HUDEP-2 (cell line): ENCODE measurements at regions not wholly inside any gene's neighbourhood (a gene's known extent, or its start where the extent isn't known, plus 50 kb on each side); places are given as distances from the start of the nearest gene placed in this dataset.

Experiments
- DNase-seq, 76 experiments: peaks; one replicate each; lab custom pipeline; 2025; ENCODE audit not compliant: unreplicated experiment in 76 of 76; lab: John Stamatoyannopoulos, UW

DNA sequence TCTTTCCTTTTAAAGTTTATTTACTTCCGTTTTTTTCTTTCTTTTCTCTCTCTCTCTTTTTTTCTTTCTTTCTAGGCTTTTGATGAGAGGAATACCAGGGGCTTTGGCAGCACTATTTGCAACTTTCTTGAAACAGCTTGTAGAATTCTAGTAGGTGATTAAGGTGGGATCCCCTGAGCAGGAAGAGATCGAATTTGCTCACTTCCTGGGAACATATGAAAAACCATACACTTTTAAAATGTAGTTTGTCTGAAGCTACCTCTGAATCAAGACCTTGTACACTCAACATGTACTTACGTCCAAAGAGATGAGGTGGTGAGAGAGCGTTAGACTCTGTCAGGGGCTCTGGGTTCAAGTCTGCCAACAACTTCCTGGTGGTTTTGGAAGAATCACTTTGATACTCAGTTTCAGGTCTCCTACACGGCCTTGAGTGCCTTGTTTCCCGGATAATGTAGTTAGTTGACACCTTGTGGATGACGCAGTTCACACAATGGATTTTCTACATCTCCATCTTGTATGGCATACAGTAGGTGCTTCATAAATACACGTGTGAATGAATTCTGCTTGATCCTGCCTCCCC is 229.1 kb downstream of the MYCN start:
- no peak for DNase-seq

DNA sequence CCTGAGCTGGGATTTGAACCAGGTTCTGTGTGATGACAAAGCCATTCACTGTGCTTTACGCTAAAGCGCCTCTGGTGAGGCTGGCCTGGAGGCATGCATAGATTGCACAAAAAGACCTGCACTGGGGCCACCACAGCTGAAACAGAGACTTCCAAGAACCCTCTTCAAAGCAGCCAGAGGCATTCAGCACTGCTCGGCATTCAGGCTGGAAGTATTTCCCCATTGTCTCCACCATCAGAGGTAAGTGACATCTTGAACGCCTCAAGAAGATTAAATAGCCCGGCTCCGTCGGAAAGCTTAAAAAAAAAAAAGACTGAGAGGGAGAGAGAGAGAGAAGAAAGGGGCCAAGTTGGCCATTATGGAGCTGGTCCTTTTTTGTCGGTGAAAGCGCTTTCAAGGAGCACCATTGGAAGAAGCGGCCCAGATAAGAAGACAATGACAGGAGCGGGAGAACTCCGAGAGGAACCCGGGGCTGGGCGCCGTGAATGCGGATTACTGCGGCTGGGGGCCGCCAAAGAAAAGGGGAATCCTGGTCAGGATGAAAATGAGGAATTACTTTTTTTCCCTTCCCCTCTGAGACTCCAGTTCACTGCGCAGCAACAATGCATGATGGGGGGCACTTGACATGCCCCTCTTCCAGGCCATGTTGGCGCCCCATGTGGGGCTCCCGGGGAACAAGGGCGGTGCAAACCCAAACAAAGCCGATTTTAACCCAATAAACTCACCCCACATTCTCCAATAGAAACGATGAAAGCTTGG is 228.3 kb downstream of the MYCN start:
- no peak for DNase-seq

GRCh38 chr2:16167870-16168426 is 227.6 kb downstream of the MYCN start:
- no peak for DNase-seq

GRCh38 chr2:16167451-16167861 is 227.1 kb downstream of the MYCN start:
- no peak for DNase-seq

GRCh38 chr2:16166327-16166981 is 226.1 kb downstream of the MYCN start:
- DNase-seq = no peak

DNA sequence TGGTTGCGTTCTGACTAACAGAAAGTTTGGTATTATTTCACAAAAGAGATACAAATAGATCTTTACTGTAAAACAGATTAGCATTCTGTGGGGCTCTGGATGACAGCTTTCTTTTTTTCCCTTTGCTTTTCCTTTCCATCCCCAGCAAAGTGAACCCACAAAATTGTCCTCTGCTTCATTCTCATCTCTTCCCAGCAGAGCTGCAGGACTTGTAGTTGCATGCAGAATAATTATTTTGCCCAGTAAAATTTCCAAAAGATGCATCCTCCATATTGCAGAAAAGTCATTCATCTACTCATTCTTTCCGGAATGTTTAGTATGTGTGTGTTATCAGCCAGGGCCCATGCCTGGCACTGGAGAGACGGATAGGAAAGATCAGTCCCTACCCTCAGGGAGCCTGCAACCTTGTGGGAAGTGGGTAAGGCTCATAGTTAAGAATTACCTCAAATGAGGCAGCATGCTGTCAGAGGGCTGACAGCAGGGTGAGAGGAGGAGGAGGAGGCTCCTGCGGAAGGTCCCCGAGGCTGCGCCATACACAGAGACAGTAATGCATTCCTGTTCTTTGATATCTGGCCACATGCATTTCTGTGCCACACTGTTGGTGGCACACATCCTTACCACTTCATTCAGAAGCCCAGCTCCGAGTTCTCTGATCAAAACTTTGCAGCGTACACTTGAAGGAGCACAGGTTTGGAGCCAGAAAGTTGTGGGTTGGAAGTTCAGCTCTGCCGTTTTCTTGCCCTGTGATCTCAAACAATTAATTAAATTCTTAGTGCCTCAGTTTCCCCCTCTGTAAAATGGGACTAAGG is 225.4 kb downstream of the MYCN start:
- no peak for DNase-seq

- DNase-seq = no peak
These were observed 222.2 kb downstream of the MYCN start for GRCh38 chr2:16162491-16163040.

GRCh38 chr2:16161768-16162490 is 221.6 kb downstream of the MYCN start:
- no peak for DNase-seq

GRCh38 chr2:16161085-16161565 is 220.8 kb downstream of the MYCN start:
- DNase-seq = no peak

DNA sequence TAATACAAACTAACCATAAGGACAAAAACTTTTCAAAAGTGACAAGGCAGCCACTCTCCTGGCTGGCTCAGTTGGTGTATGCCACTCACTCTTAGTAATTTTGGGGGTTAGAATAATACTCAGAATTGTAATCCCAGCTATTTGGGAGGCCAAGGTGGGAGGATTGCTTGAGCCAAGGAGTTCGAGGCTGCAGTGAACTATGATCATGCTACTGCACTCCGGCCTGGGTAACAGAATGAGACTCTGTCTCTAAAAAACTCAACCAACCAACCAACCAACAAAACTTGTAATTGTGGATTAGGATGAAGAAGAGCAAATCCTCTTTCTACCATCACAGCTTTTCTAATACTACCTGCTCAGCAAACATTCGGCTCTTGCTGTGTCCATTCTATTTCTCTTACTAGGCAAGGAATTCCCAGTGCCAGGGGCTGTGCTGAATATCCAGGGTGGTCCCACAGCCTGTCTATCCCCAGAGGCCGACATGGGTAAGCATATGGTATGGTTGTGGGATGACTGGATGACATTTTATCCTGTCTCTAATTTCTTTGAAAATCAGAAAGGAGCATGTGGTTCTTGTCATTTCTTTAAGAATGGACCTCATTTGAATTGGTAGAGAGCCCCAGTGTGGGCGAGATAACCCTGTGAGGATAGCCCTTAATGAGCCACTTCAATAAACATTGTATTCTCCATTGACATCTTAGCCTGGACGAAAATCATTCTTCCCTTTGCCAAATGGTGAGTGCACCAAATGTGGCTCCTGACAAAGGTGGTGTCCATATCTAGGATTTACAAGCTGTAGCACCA is 220.1 kb downstream of the MYCN start:
- no peak for DNase-seq

DNA sequence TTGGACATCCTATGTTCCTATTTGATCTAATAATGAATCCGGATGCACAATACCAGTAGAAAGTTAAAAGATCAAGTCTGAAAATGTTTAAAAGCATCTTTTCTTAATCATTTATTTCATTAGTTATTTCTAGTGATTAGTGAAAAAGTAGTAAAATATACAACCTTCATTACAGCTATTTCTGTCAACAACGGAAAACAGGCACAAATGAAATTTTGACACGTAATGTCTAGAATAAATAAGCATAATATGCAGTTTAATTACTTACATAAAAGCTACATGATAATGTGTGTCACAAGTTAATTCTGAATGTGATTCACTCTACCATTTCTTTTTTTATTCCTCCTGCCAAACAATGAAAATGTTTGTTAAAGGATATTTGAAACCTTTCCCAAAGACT is 216.1 kb downstream of the MYCN start:
- no peak for DNase-seq

GRCh38 chr2:16155766-16156165 is 215.4 kb downstream of the MYCN start:
- DNase-seq = no peak

DNA sequence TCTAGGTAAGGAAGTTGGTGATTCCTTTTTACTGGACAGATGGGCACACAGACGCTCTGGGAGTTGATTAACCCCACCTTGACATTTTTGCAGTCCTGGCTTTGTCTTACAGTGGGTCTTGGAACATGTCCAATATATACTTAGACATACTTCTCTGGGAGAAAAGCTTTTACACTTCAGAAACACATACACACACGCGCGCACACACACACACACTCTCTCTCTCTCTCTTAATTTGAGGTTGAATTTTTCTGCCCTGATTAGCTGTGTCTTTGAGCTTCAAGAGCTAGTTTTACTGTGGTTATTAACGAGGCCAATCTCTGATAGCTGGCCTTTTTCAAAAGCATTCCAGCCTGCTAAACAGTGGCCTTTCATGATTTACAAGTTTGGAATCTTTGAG is 215.0 kb downstream of the MYCN start:
- DNase-seq = no peak

- no peak for DNase-seq
These were observed 214.3 kb downstream of the MYCN start for GRCh38 chr2:16154501-16155280.

DNA sequence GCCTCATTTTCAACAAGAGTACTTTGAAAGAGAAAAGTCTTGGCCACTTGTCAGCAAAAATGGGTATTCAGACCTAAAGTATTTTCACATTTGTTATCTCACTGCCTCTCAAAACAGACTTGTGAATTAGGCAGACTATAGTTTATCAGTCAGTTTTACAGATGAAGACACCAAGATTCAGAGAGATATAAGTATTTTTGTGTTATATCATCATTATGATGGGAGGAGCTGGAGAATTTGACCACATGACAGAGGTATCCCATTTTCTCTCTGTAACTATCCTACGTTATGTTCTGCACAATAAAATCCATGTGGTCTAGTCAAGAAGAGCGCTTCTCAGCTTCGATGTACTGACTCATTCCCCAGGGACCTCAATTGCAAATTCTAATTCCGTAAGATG is 213.7 kb downstream of the MYCN start:
- DNase-seq = no peak

DNA sequence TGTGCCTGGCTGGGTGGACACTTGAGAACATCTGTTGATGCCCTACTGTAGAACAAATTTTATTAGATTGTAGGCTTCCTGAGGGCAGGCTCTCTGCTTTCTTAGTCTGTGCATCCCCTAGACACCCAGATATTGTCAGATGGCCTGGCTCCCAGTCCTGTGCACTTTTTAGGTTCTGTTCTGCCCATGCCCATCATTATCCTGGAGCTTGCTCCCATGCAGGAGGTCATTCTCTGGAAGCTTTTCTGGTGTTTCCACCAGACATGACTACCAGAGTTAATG is 213.3 kb downstream of the MYCN start:
- DNase-seq = no peak

DNA sequence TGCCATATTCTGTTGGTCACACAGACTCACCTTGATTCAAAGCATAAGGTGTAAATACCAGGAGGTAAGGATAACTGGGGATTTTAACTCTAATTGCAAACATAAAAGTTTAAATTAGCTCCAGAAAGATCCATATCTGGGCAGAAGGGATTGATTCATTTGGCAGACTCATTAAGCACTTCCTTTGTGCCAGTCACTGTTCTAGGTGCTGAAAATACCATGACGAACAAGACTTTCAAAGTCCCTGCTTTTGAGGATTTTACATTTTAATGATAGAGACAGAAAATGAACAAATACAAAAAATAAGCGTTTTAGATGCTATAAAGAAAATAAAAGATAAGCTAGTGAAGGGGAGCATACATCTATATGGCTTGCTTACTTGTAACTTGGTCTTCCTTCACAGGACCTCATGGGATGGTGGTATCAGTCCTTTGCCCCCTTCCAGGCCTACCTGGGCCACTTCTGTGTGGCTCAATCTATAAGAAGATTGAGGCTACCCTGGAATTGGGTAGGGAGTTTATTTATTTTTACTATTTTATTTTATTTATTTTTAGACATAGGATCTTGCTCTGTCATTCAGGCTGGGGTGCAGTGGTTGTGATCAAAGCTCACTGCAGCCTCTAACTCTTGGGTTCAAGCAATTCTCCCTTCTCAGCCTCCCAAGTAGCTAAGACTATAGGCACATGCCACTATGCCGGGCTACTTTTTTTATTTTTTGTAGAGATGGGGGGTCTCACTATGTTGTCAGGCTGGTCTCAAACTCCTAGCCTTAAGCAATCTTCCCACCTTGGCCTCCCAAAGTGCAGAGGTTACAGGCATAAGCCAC is 212.8 kb downstream of the MYCN start:
- no peak for DNase-seq
